ENCODE measurements at regions not wholly inside any gene's neighbourhood (a gene's known extent, or its start where the extent isn't known, plus 50 kb on each side); places are given as distances from the start of the nearest gene placed in this dataset.

DNA sequence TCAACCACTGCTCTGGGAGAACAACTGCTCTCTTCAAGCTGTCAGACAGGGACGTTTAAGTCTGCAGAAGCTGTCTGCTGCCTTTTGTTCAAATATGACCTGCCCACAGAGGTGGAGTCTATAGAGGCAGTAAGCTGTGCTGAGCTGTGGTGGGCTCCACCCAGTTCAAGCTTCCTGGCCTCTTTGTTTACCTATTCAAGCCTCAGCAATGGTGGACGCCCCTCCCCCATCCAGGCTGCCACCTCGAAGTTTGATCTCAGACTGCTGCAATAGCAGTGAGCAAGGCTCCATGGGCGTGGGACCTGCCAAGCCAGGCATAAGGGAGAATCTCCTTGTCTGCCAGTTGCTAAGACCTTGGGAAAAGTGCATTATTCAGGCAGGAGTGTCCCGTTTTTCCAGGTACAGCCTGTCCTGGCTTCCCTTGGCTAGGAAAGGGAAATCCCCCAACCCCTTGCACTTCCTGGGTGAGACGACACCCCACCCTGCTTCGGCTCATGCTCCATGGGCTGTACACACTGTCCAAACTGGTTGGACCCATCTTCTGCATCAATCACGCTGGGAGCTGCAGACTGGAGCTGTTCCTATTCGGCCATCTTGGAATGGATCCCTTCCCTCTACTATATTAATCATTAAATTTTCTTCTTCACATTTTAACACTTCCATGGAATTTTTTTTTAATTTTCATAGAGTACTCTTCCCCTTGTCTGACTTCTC lies 167.0 kb upstream of the UBE2E2 start:
- DNase-seq = no peak

- DNase-seq = no peak
Observed at GRCh38 chr3:23036728-23037127, 166.4 kb upstream of the UBE2E2 start.

- DNase-seq = no peak
Observed at GRCh38 chr3:23038471-23038870, 164.7 kb upstream of the UBE2E2 start.

DNA sequence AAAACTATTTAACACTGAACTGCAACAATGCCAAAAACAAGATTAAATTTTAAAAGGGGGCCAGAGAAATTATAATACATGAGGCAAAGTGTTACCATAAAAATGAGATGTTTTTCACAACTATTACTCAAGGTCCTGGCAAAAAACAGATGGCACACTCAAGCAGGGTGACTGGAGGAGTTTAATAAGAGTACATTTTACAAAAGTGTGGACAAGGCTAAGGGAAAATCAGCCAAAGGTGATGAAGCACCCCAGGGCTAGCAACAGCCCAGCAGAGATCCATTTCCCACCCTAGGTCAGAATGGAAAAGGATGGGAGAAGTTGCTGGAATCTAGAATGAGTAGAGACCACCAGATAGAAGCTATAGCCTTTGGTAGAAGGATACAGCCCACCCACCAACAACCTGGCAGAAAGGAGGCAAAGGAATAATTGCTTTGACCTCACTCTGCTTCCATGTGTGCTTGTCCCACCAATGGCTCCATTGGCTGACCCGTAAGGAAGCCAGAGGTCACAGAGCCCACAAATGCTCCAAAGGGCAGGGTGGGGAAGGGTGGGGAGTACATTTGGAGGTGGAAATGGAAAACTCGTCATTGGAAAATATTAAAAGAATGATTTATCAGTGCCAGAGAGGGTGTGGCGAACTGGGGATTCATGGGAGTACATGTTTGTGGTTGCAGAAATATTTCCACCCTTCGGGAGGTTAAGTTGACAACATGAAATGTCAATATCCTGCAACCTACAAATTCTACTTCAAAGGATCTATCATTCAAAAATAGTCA lies 161.0 kb upstream of the UBE2E2 start:
- DNase-seq = no peak

DNA sequence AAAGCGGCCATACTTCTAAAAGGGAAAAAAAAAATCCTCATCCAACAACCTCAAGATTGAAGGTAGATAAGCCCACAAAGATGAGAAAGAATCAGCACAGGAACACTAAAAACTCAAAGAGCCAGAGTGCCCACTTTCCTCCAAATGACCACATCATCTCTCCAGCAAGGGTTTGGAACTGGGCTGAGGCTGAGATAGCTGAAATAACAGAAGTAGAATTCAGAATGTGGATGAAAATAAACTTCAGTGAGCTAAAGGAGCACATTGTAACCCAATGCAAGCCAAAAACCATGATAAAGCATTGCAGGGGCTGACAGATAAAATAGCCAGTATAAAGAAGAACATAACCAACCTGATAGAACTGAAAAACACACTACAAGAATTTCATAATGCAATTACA lies 158.7 kb upstream of the UBE2E2 start:
- DNase-seq = no peak

DNA sequence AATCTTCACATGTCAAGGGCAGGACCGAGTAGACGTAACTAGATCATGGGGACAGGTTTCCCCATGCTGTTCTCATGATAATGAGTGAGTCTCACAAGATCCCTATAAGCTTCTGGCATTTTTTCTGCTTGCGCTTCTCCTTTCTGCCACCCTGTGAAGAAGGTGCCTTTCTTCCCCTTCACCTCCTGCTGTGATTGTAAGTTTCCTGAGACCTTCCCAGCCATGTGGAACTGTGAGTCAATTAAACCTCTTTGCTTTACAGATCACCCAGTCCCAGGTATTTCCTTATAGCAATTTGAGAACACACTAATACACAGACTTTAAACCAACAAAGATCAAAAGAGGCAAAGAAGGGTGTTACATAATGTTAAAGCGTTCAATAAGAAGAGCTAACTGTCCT lies 156.6 kb upstream of the UBE2E2 start:
- DNase-seq = no peak

GRCh38 chr3:23051240-23052140 lies 151.6 kb upstream of the UBE2E2 start:
- DNase-seq = no peak

GRCh38 chr3:23052208-23052607 lies 150.9 kb upstream of the UBE2E2 start:
- no peak for DNase-seq

- DNase-seq = no peak
Observed at GRCh38 chr3:23052620-23053019, 150.5 kb upstream of the UBE2E2 start.

- no peak for DNase-seq
Observed at GRCh38 chr3:23055733-23056376, 147.3 kb upstream of the UBE2E2 start.

DNA sequence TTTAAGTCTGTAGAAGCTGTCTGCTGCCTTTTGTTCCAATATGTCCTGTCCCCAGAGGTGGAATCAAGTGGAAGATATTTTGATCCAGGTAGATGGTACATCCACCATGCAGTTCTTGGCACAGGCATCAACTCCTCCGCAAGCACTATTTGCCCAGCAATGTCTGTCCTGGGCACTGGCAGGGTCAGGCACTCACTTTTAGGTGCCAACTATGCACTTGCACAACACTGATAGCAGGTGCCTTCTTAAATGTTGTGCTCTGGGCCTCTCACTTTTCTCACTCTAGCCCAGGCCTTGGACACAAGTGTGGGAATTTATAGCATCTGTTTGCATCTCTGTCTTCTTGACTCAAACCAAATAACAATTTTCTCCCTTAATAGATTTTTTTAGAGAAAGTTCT lies 140.5 kb upstream of the UBE2E2 start:
- DNase-seq = no peak

DNA sequence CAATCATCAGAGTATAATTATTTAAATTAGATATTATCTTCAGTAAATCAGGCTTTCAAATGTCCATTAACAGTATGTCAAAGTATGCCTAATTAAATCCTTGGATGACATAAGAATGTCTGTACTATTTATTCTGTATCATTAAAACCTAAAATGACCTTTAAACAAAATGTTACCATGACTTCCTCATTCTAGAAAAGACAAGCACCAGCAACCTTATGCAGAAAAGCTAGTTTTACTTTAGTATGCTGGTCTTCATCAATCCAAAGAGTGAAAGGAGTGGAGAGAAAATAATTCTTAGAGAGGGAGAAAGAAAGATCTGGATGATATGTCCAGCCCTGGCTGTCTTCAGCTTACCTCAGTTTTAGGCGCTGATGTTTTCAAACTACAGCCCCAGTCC lies 140.1 kb upstream of the UBE2E2 start:
- DNase-seq = no peak

DNA sequence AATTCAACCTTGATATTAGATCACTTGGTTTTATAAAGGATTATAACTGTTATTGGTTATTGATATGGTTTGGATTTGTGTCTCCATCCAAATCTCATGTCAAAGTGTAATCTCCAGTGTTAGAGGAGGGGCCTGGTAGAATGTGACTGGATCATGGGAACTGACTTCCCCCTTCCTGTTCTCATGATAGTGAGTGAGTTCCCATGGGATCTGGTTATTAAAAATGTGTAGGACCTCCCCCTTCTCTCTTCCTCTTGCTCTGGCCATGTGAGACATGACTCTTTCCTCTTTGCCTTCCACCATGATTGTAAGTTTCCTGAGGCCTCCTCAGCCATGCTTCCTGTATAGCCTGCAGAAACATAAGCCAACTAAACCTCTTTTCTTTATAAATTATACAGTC lies 136.0 kb upstream of the UBE2E2 start:
- no peak for DNase-seq

GRCh38 chr3:23068016-23068728 lies 135.0 kb upstream of the UBE2E2 start:
- DNase-seq = no peak

DNA sequence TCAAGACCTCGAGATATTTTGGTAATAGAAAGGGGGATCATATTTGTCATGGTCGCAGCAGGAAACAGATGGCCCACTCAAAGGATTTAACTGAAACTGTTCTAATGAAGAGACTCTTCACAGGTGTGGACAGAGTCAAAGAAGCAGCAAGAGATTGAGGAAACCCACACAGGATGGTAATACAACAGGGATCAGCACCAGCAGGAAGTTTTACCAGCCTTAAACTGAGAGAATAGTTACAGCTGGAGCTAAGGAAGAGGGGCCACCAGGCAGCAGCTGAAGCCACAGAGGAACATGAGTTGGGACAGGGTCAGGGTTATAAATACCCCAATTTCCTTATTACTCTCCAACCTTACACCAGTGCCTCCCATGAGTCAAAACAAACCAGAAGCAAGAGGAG lies 131.8 kb upstream of the UBE2E2 start:
- no peak for DNase-seq

DNA sequence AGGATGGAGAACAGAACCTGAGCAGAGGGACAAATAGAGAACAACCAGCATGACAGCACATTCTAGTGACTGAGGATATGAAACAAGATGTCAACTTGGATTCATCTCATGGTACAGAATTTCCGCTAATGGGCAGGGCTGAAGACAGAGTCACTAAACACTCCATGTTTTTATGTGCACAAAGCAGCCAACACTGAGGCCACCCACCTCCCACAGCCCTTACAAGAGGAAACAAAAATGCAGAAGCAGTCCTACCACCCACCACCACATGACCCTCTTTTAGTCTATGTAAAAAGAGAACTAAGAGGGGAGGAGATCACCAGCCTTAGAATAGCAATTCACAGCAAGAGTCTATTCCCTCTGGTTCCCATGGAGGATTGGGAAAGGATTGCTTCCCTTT lies 131.4 kb upstream of the UBE2E2 start:
- no peak for DNase-seq

GRCh38 chr3:23072693-23073092 lies 130.4 kb upstream of the UBE2E2 start:
- no peak for DNase-seq

DNA sequence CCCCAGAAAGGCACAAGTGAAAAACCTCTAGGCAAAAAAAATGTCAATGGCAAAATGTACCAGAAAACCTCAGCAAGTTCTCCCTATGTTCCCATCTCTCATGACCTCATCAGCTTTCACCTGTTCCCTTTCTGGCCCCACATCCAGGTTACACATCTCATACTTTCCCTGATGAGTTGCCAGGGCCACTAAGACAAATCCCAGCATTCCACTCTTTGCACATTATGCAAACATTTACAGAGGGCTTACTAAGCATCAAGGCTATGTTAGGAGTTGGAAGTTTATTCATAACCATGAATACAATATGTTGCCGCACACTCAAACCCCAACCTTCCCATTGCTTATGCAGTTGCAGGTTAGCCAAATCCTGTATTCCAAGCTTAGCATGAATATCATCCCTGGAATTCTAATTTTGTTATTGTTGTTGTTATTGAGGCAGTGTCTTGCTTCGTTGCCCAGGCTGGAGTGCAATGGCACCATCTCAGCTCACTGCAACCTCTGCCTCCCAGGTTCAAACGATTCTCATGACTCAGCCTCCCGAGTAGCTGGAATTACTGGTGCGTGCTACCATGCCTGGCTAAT lies 129.3 kb upstream of the UBE2E2 start:
- no peak for DNase-seq

- DNase-seq = no peak
Observed at GRCh38 chr3:23075496-23075895, 127.6 kb upstream of the UBE2E2 start.

DNA sequence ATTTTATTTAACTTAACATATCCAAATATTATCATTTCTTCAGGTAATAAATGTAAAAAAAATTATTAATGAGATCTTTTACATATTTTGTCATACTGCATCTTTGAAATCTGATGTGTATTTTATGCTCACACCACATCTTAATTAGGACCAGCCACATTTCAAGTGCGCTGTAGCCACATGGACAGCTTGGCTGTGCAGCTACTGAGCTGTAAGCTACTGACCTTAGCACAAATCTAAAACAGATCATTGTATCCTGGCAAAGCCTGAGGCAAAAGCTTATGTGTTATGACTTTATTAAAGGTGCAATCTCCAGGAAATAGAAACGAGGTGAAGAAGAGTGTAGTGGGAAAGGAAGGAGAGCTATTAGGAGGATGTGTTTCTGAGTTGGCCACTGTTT lies 126.7 kb upstream of the UBE2E2 start:
- DNase-seq = no peak

GRCh38 chr3:23077126-23077525 lies 126.0 kb upstream of the UBE2E2 start:
- no peak for DNase-seq

GRCh38 chr3:23078735-23079134 lies 124.4 kb upstream of the UBE2E2 start:
- DNase-seq = no peak

Data from NCI-H1436 treated with DMSO at 0.1 percent for 48 hours (cell line).